ENCODE measurements at regions not wholly inside any gene's neighbourhood (a gene's known extent, or its start where the extent isn't known, plus 50 kb on each side); places are given as distances from the start of the nearest gene placed in this dataset.

- TF ChIP-seq EZH2phosphoT487 (IDR thresholded peaks at IDR 0.05; ENCODE audit: borderline replicate concordance, low read depth, low read length) (no peak), CTCF (conservative IDR thresholded peaks at IDR 0.05; ENCODE audit: low read length) (no peak)
These were observed 332.4 kb upstream of the MYT1L start for GRCh38 chr2:2663401-2664036.
